Tibial nerve (tissue), 4 donors: ENCODE measurements at regions not wholly inside any gene's neighbourhood (a gene's known extent, or its start where the extent isn't known, plus 50 kb on each side); places are given as distances from the start of the nearest gene placed in this dataset.

Experiments used
- DNase-seq, 2 donors: peaks; one replicate each; pipeline ENCODE4 v3.0.0-alpha.2; 2019; ENCODE audit warnings: low spot score in 2 of 2
- H3K27ac ChIP-seq, 4 donors: fragments of 200-600 bp; sonication (generic) in 3 of 4; one replicate each; pipeline ENCODE4 v1.5.1; 2017 to 2019; ENCODE audit warnings: mild to moderate bottlenecking in 1 of 4
- H3K27me3 ChIP-seq, 2 donors: fragments of 200-600 bp; sonication (generic) in 1 of 2; one replicate each; pipeline versions ENCODE4 v1.5.1 to v1.6.0; 2017 to 2019
- H3K36me3 ChIP-seq, 3 donors: fragments of 200-600 bp; sonication (generic); one replicate each; pipeline ENCODE4 v1.5.1; 2018 to 2019
- H3K4me1 ChIP-seq, 4 donors: fragments of 200-600 bp; sonication (generic) in 3 of 4; one replicate each; pipeline ENCODE4 v1.5.1; 2017 to 2019
- H3K4me3 ChIP-seq, 4 donors: fragments of 200-600 bp; sonication (generic) in 3 of 4; one replicate each; pipeline ENCODE4 v1.5.1; 2017 to 2019; ENCODE audit warnings: mild to moderate bottlenecking in 1 of 4, moderate library complexity in 1 of 4
- H3K9me3 ChIP-seq, 4 donors: fragments of 200-600 bp; sonication (generic) in 3 of 4; one replicate each; pipeline ENCODE4 v1.5.1; 2017 to 2019
- CTCF ChIP-seq, 5 experiments: fragments of 200-600 bp in 3 of 5; fragments of 450-650 bp in 2 of 5; sonication (generic) in 3 of 5; IDR thresholded peaks; one replicate each; pipeline ENCODE4 v1.5.1; 2016 to 2019; ENCODE audit warnings: antibody characterized with exemption in 5 of 5, mild to moderate bottlenecking in 3 of 5, moderate library complexity in 2 of 5
- EP300 ChIP-seq, 2 donors: sonication (generic); formaldehyde crosslinking; IDR thresholded peaks; one replicate each; pipeline ENCODE4 v1.6.1; 2017; ENCODE audit warnings: antibody characterized with exemption in 2 of 2, mild to moderate bottlenecking in 1 of 2
- POLR2A ChIP-seq, 2 donors: fragments of 450-650 bp; IDR thresholded peaks; one replicate each; pipeline ENCODE4 v1.6.1; 2017; ENCODE audit warnings: antibody characterized with exemption in 2 of 2, mild to moderate bottlenecking in 2 of 2, moderate library complexity in 2 of 2
- WGBS, 2 donors: methylation state at CpG; one replicate each; pipeline ENCODE4 v1.1.5; 2018; 5-methylcytosine and 5-hydroxymethylcytosine counted together

GRCh38 chr6:117138920-117139319 is 126.4 kb upstream of the VGLL2 start:
- peak in 1 of 2 donors; percentile 5 for DNase-seq
- Histone ChIP-seq H3K4me3 (no peak overlapping the region), H3K27ac (no peak overlapping the region), H3K27me3 (no peaks in the 10 kb centered on the region), H3K4me1 (no peaks in the 10 kb centered on the region), H3K36me3 (no peaks in the 10 kb centered on the region), H3K9me3 (no peaks in the 10 kb centered on the region)
- no peak for TF ChIP-seq CTCF (IDR thresholded peaks at IDR 0.05)
- TF ChIP-seq POLR2A (IDR thresholded peaks at IDR 0.05), result no peak
- TF ChIP-seq EP300 (IDR thresholded peaks at IDR 0.05), result no peak

- 33 to 52% methylated on average over 3 of the region's 3 CpGs for WGBS, 2 donors
- H3K4me3 ChIP-seq, result no peak overlapping the region
- H3K27me3 ChIP-seq, result no peaks in the 10 kb centered on the region
- no peak for DNase-seq
- H3K36me3 ChIP-seq, result no peaks in the 10 kb centered on the region
- TF ChIP-seq POLR2A (IDR thresholded peaks at IDR 0.05) (no peak), EP300 (IDR thresholded peaks at IDR 0.05) (no peak), CTCF (IDR thresholded peaks at IDR 0.05) (no peak)
- no peak overlapping the region for H3K27ac ChIP-seq
- H3K4me1 ChIP-seq, result no peaks in the 10 kb centered on the region
- H3K9me3 ChIP-seq, result no peaks in the 10 kb centered on the region
Measured at GRCh38 chr6:117142142-117142541, 123.2 kb upstream of the VGLL2 start.

GRCh38 chr6:117142995-117143394 is 122.4 kb upstream of the VGLL2 start:
- no peak for TF ChIP-seq EP300 (IDR thresholded peaks at IDR 0.05)
- TF ChIP-seq CTCF (IDR thresholded peaks at IDR 0.05), result no peak
- TF ChIP-seq POLR2A (IDR thresholded peaks at IDR 0.05), result no peak
- Histone ChIP-seq H3K27me3 (no peaks in the 10 kb centered on the region), H3K9me3 (no peaks in the 10 kb centered on the region), H3K36me3 (no peaks in the 10 kb centered on the region), H3K4me3 (no peak overlapping the region), H3K27ac (no peak overlapping the region), H3K4me1 (no peaks in the 10 kb centered on the region)
- WGBS, 2 donors, result 84 to 85% methylated on average over 1 of the region's 1 CpG
- no peak for DNase-seq

GRCh38 chr6:117143647-117144046 is 121.7 kb upstream of the VGLL2 start:
- H3K27ac ChIP-seq, result no peak overlapping the region
- 69 to 70% methylated on average over 2 of the region's 2 CpGs for WGBS, 2 donors
- no peaks in the 10 kb centered on the region for H3K9me3 ChIP-seq
- H3K27me3 ChIP-seq, result no peaks in the 10 kb centered on the region
- H3K4me1 ChIP-seq, result no peaks in the 10 kb centered on the region
- DNase-seq, result no peak
- H3K4me3 ChIP-seq, result no peak overlapping the region
- H3K36me3 ChIP-seq, result no peaks in the 10 kb centered on the region
- TF ChIP-seq CTCF (IDR thresholded peaks at IDR 0.05) (no peak), POLR2A (IDR thresholded peaks at IDR 0.05) (no peak), EP300 (IDR thresholded peaks at IDR 0.05) (no peak)

GRCh38 chr6:117145940-117146339 is 119.4 kb upstream of the VGLL2 start:
- Histone ChIP-seq H3K27ac (no peak overlapping the region), H3K4me3 (no peak overlapping the region), H3K4me1 (no peaks in the 10 kb centered on the region), H3K27me3 (no peaks in the 10 kb centered on the region), H3K36me3 (no peaks in the 10 kb centered on the region), H3K9me3 (peaks cover 0 to 8% (median 0%) of the 10 kb centered on the region in 4 donors)
- TF ChIP-seq EP300 (IDR thresholded peaks at IDR 0.05), result no peak
- TF ChIP-seq CTCF (IDR thresholded peaks at IDR 0.05), result no peak
- TF ChIP-seq POLR2A (IDR thresholded peaks at IDR 0.05), result no peak
- 50 to 58% methylated on average over 2 of the region's 2 CpGs for WGBS, 2 donors
- no peak for DNase-seq
